GM21526 (cell line): ENCODE measurements at regions not wholly inside any gene's neighbourhood (a gene's known extent, or its start where the extent isn't known, plus 50 kb on each side); places are given as distances from the start of the nearest gene placed in this dataset.
A peak's percentile ranks its signal among the peaks of the same experiment; 100 is the strongest.

ENCODE experiments used
- ATAC-seq: cut with Tn5 transposase; IDR thresholded peaks from one replicate; pipeline ENCODE4 v1.9.1; 2021; ENCODE audit warnings: moderate library complexity; ENCODE audit not compliant: unreplicated experiment, low FRiP score

GRCh38 chr6:105488516-105489215, 85.8 kb upstream of the PREP start:
- ATAC-seq, result no peak

DNA sequence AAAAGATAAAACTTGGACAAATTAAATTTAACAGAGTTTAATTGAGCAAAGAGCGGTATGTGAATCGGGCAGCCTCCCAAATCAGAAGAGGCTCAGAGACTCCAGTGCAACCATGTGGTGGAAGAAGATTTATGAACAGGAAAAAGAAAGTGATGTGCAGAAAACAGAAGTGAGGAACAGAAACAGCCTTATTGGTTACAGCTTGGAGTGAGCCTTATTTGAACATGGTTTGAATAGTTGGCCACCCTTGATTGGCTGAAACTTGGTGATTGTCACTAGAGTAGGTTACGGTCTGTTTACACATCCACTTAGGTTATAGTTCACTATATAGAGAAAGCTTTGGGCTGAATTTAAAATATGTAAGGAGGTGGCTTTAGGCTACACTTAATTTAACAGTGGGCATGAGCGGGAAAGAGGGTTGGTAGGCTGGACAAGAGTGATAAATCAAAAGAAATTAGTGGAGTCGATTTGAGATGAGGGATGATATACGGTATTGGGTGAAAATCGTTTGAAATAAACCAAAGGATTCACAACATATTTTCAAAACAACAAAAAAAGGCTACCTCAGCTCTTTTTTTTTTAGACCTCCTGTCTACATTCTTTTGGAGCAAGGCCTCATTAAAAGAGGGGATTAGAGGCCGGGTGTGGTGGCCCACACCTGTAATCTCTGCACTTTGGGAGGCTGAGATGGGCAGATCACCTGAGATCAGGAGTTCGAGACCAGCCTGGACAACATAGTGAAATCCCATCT, 84.3 kb upstream of the PREP start:
- ATAC-seq, result no peak

DNA sequence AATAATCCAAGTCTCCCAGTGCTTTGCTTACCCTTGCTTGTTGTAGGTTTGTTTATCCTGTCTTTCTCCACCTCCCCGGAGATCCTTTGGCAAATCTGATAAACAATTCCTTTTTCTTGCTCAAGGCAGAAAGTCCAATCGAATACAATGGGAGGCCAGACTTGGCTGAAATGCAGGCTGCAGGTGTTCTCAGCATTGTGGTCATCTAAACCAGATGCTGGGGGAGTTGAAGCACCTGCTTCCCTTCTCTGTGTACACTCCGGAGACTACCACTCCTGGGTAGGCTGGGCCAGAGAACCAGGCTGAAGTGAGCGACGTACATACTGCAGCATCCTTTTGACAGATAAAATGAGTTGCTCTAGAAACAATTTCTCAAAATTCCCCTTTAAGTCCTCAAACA, 82.6 kb upstream of the PREP start:
- peak; percentile 50 for ATAC-seq

GRCh38 chr6:105484238-105485161, 81.6 kb upstream of the PREP start:
- no peak for ATAC-seq

DNA sequence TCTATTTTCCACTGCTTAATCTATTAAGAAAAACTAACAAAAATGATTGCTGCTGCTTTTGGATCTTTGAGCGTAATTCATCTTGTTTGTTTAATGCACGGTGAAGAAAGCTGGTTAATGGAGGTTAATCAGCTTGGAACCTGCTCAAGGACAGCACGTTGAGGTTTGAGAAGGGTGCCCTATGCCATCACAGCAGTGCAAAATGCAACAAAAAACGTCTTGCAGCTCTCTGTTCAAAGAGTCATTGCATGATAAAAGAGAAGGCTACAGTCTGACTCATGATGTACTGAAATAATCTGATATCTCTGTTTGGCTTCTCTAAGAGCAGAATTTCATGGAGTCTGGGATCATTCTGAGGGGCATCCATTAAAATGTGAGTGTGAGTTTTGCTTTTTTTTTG, 80.6 kb upstream of the PREP start:
- ATAC-seq, result no peak

DNA sequence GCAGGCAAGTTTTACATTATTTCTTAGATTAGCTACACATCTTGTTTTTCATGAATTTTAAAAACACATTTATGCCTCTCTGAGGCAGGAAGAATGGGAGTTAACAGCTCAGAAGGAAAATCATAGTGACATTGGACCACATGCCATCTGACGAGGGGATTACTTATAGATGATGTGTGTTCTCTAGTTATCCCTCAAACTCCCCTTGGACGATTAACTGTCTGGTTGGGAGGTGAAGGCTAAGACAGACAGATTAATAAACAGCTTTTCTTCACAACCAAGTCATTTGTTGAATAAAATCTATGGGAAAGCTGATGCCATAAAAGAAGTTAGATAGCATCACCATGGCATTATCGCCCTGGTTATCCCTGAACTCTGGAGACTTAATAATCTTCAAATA, 80.0 kb upstream of the PREP start:
- no peak for ATAC-seq

GRCh38 chr6:105482227-105482844, 79.5 kb upstream of the PREP start:
- ATAC-seq, result no peak

DNA sequence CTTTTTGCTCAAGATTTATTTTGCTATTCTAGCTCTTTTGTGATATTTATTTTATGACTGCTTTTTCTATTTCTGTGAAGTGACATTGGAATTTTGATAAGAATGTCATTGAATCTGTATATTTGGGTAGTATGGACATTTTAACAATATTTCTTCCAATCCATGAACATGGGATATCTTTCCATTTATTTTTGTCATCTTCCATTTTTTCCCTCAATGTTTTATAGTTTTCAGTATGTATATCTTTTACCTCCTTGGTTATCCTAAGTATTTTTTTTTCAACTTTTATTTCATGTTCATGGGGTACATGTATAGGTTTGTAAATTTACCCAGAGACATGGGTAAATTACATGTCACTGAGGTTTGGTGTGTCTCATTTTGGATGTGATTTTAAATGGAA, 74.1 kb upstream of the PREP start:
- no peak for ATAC-seq

DNA sequence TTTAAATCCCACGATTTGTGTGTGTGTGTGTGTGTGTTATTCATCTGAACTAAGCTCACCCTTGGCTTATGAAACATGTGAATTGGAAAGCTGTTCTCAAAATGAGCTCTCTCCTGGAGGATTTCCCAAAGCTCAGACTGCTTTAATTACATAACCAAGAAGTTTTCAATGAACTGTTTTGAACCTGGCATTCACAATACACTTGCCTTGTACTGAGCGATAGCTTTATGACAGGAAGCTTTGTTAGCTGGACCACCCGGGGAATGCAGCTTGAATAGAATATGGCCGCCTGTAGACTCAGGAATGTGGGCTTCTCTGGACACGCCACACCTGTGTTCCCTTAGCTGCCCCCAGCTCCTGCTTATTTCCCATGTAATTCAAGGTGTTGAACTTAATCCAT, 71.4 kb upstream of the PREP start:
- ATAC-seq, result no peak

DNA sequence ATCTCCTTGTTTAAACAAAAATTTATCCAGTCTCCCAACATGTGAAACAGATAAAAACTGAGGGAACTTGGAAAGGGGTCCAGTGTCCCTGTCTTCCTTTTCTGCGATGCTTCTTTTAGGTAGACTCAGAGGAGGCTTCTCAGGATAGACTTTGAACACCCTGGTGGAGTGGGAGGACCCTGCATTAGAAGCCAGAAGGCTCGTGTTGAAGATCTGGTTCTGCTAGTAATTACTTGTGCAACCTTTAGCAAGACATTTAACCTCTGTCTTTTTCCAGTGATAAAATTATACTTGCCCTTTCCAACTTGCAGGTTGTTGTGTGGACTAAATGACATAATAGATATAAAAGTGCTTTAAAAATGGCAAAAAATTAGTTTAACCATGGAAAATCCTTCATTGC, 67.1 kb upstream of the PREP start:
- no peak for ATAC-seq

GRCh38 chr6:105468850-105469249, 66.0 kb upstream of the PREP start:
- no peak for ATAC-seq

- no peak for ATAC-seq
Observed at GRCh38 chr6:105460860-105461259, 58.0 kb upstream of the PREP start.

GRCh38 chr6:105459864-105460263, 57.0 kb upstream of the PREP start:
- no peak for ATAC-seq

DNA sequence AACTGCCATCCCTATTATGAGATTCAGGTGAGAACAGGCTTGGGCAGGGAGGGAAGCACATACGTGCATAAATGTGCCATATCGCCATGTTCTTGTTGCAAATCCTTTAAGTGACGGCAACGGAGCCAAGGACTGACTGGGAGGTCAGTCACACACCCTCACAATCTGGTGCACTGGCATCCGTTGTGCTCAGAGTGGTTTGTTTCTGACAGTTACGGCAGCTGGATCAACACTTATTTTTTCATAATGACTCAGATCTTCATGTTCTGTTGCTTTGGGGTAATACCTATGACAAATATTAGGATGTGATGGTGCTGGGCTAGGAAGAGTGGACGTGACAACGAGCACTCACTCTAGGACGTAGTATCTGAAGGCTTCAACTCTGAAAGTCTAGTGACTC, 56.2 kb upstream of the PREP start:
- peak; percentile 92 for ATAC-seq

- ATAC-seq, result no peak
Observed at GRCh38 chr6:105458551-105458950, 55.7 kb upstream of the PREP start.

DNA sequence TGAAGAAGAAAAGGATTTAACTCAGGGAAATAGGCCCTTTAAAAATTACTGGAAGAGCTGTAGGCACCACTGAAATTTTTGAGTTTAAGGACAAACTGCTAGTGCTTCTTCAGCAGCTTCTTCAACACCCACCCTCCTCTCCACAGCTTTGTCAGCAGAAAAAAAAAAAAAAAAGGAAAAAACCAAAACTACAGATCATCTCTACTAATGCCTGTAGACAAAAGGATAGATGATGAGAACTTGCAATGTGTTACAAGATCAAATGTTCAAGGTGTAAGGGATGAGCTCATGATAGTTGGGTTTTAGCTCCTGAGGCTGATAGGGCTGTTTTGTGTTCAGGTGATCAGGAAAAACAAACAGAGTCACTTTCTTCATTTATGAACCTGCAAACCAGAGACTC, 55.2 kb upstream of the PREP start:
- no peak for ATAC-seq

GRCh38 chr6:105453968-105454367, 51.1 kb upstream of the PREP start:
- ATAC-seq, result no peak

DNA sequence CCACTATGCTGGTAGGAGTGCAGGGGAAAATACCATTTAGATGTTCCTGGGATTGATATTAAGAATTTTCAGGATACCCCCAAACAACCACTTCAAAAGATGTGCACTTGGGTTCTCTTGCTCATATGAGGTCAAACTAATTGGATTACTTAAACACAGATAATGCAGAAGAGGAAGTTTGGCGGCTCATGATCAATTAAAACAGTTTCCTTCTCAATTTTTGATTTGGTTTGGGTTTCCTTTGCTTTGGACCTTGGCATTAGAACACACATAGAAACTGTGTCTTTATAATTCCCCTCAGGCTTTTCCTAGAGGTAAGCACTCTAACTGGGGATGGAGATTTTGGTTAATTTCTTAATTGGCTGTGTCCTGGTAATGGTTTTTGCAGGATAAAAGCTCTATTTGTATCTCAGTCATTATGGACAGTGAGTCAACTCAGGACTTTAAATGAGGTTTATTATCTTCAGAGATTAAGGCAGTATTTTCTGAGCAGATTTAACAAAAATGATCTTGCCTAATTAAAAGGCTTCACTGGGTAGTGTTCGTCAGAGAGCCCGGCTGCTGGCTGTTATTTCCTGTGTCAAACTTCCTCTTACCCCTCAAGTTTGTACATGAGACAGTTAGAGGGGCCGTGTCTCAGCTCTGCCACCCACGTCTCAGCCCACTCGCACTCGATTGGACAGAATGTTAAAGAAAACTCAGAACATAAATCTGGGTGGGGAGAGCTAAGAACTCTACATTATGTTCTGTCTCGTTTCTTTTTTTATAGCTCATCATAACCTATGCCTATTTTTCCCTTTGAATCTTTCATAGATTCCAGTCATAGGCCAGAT, 50.3 kb upstream of the PREP start:
- peak; percentile 84 for ATAC-seq
